ENCODE measurements at regions not wholly inside any gene's neighbourhood (a gene's known extent, or its start where the extent isn't known, plus 50 kb on each side); places are given as distances from the start of the nearest gene placed in this dataset.
"Not testable (repeated sequence)": the region's sequence is repeated elsewhere in the genome, so short reads cannot be mapped to it uniquely, and the experiment has no call there.

DNA sequence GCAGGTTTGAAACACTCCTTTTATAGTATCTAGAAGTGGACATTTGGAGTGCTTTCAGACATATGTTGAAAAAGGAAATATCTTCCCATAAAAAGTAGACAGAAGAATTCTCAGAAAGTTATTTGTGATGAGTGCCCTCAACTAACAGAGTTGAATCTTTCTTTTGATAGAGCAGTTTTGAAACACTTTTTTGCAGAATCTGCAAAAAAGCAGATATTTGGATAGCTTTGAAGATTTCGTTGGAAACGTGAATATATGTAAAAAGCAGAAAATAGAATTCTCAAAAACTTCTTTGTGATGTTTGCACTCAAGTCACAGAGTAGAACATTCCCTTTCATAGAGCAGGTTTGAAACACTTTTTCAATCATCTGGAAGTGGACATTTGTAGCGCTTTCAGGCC lies 676.4 kb upstream of the ZNF337 start:
- not testable (repeated sequence) for DNase-seq (ENCODE audit: low read depth)

GRCh38 chr20:26354511-26354910 lies 657.9 kb upstream of the ZNF337 start:
- no peak for DNase-seq (ENCODE audit: low read depth)

DNA sequence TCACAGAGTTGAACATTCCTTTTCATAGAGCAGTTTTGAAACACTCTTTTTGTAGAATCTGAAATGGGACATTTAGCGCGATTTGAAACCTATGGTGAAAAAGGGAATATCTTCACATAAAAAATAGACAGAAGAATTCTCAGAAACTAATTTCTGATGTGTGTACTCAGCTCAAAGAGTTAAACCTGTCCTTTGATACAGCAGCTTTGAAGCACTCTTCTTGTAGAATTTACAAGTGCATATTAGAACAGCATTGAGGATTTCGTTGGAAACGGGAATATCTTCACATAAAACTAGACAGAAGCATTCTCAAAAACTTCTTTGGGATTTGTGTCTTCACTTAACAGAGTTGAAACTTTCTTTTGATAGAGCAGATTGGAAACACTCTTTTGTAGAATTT lies 650.7 kb upstream of the ZNF337 start:
- DNase-seq (ENCODE audit: low read depth) = no peak

GRCh38 chr20:26340460-26341065 lies 643.9 kb upstream of the ZNF337 start:
- DNase-seq (ENCODE audit: low read depth) = not testable (repeated sequence)

GRCh38 chr20:26324177-26324576 lies 627.5 kb upstream of the ZNF337 start:
- DNase-seq (ENCODE audit: low read depth) = no peak

DNA sequence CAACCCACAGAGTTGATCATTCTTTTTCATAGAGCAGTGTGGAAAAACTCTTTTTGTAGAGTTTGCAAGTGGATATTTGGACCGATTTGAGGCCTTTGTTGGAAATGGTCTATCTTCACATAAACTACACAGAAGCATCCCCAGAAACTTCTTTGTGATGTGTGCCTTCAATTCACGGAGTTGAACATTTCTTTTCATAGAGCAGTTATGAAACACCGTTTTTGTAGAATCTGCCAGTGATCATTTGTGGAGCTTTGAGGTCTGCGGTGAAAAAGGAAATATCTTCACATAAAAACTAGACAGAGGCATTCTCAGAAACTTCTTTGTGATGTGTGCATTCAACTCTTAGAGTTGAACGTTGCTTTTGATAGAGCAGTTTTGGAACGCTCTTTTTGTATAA lies 618.4 kb upstream of the ZNF337 start:
- DNase-seq (ENCODE audit: low read depth) = no peak

GRCh38 chr20:26309720-26310119 lies 613.1 kb upstream of the ZNF337 start:
- not testable (repeated sequence) for DNase-seq (ENCODE audit: low read depth)

DNA sequence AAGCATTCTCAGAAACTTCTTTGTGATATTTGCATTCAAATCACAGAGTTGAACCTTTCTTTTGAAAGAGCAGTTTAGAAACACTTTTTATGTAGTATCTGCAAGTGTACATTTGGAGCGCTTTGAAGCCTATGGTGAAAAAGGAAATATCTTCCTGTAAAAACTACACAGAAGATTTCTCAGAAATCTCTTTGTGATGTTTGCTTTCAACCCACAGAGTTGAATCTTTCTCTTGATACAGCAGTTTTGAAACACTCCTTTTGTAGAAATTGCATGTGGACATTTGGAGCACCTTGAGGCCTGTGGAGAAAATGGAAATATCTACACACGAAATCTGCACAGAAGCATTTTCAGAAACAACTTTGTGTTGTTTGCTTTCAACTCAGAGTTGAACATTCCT lies 612.3 kb upstream of the ZNF337 start:
- no peak for DNase-seq (ENCODE audit: low read depth)

DNA sequence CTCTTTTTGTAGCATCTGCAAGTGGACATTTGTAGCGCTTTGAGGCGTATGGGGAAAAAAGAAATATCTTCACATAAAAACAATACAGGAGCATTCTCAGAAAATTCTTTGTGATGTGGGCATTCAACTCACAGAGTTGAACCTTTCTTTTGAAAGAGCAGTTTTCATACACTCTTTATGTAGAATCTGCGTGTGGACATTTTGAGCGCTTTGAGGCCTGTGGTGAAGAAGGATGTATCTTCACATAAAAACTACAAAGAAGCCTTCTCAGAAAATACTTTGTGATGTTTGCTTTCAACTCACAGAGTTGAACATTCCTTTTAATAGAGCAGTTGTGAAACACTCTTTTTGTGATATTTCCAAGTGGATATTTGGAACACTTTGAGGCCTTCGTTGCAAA lies 598.4 kb upstream of the ZNF337 start:
- DNase-seq (ENCODE audit: low read depth) = no peak

- not testable (repeated sequence) for DNase-seq (ENCODE audit: low read depth)
Measured at GRCh38 chr20:26288379-26289061, 591.9 kb upstream of the ZNF337 start.

DNA sequence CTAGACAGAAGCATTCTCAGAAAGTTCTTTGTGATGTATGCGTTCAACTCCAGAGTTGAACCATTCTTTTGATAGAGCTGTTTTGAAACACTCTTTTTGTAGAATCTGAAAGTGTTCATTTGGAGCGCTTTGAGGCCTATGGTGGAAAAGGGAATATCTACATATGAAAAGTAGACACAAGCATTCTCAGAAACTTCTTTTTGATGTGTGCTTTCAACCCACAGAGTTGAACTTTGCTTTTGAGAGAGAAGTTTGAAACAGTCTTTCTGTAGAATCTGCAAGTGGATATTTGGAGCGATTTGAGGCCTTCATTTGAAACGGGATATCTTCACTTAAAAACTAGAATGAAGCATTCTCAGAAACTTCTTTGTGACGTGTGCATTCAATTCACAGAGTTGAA lies 582.6 kb upstream of the ZNF337 start:
- DNase-seq (ENCODE audit: low read depth) = no peak

- no peak for DNase-seq (ENCODE audit: low read depth)
Measured at GRCh38 chr20:26277339-26277738, 580.7 kb upstream of the ZNF337 start.

- DNase-seq (ENCODE audit: low read depth) = no peak
Measured at GRCh38 chr20:26276554-26277210, 580.0 kb upstream of the ZNF337 start.

GRCh38 chr20:26268762-26269161 lies 572.1 kb upstream of the ZNF337 start:
- DNase-seq (ENCODE audit: low read depth) = not testable (repeated sequence)

DNA sequence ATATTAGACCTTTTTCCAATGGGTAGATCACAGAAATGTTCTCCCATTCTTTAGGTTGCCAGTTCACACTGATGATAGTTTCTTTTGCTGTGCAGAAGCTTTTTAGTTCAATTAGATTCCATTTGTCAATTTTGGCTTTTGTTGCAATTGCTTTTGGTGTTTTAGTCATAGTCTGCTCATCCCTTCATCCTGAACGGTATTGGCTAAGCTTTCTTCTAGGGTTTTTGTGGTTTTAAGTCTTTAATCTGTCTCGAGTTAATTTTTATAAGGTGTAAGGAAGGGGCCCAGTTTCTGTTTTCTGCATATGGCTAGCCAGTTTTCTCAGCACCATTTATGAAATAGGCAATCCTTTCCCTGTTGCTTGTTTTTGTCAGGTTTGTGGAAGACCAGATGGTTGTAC lies 564.3 kb upstream of the ZNF337 start:
- not testable (repeated sequence) for DNase-seq (ENCODE audit: low read depth)

DNA sequence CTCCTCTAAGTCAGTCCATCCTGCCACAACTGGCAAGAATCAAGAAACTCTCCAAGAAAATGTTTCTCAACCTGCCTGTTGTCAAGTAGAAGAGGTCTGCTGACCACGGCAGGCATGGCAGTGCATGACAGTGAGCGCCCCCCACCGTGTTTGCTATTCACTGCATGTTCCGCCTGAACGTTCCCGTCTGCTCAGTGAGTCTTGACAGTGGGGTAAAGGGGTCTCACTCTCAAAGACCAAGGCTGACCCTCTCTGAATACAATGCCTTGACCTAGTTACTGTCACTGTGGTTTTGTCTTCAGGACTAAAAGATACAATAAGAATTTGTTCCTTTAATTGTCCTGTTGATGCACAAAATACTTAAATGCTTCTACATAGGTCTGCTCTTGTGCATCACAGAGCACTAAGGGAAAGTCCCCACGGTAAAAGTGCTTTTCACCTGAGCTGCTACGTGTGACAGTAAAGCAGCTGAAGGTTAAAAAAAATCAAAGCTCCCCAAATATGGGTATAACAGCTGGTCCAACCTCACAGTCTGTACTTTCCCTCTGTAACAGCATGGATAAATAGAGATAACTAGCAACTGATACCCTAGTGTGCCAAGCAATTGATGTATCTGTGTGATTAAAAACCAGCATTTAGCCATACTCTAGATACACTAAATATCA lies 555.8 kb upstream of the ZNF337 start:
- not testable (repeated sequence) for DNase-seq (ENCODE audit: low read depth)

GRCh38 chr20:26251376-26251775 lies 554.7 kb upstream of the ZNF337 start:
- not testable (repeated sequence) for DNase-seq (ENCODE audit: low read depth)

DNA sequence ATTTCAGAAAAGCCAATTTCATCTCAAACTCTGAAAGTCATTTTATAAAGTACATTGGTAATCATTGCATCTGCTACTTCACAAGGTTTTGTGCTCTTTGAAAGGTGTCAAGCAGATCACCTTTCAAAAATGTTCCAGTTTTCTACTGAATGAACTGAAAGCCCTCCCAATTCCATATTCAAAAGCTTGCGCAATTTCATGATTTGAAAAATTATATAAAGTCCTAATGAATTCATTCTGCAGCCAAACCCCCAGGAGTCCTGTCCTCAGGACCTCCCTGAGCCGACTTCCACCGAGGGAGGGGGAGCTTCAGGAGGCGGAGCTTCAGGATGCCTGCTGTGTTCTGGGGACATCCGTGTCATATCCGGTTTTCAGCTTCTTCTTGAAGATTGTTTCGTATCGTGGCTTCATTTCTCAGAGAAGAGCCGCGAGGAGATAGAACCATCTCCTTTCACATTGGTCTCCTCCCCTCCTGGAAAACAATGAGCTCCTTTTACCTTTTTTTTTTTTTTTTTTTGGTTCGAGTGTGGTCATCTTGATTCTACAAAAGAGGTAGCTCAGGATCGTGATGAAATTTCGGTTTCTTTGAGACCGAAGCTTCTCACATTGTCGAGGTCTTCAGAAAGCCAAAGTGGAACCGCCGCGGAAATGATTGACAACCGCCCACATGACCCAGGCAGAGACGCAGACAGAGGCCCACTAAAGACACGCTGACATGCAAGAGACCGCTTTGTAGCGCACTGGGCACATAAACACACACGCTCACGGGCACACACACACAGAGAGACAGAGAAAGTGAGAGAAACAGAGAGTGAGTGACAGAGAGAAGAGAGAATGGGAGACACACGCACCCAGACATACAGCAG lies 553.8 kb upstream of the ZNF337 start:
- not testable (repeated sequence) for DNase-seq (ENCODE audit: low read depth)

DNA sequence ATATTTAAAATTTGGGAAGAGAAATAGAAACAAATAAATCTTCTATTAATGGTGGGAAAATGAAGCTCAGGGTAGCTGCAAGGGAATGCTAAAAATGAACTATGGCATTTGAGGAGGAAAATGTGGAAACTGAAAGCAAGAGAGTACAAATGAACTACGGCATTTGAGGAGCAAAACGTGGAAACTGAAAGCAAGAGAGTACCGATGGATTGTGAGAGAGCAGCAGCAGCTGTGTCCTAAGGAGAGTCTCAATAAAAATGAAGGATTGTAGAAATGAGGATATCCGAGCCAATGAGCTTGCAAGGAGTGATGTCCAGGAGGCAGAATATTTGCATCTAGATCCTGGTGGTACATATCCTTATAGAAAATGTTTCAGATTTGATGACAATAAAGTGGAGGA lies 547.1 kb upstream of the ZNF337 start:
- DNase-seq (ENCODE audit: low read depth) = no peak

DNA sequence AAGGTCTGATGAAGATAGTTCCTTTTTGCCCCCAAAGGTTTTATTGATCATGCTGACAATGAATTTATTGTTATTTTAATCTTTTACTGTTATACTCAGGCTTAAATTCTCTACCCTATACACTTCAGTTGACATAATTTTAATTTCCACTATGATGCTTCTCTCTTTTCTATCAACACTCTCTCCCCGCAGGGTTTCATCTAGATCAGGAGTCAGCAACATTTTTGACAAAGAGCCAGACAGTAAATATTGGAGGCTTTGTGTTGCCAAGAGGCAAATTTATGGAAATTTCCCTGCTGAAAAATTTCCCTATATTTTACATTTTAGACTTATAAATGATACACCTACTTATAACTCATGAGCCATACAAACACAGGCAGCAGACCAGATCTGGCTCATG lies 524.0 kb upstream of the ZNF337 start:
- not testable (repeated sequence) for DNase-seq (ENCODE audit: low read depth)

GRCh38 chr20:26219546-26219945 lies 522.9 kb upstream of the ZNF337 start:
- not testable (repeated sequence) for DNase-seq (ENCODE audit: low read depth)

DNA sequence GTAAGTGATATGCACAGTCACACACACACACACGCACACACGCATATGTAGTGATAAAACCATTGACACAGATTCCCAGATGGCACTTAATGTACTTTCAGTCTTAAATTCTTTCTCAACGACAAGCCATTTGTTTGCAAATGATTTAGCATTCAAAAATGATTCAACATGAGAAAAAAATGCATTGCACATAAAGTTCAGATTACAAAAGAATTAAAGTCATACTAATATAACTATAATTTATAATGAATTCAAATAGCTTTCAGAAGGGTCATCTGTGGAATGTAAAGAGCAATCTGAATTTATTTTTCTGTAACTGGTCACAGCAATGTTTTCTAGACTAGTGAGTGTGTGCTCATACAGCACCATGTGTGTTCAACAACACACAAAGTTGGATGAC lies 521.6 kb upstream of the ZNF337 start:
- no peak for DNase-seq (ENCODE audit: low read depth)

Data from activated T-helper 9 cell treated with anti-CD3 and anti-CD28 coated beads, Interleukin-2, amount 50 U/mL, for 16 hours (primary cell).